H1 (cell line): ENCODE measurements at regions not wholly inside any gene's neighbourhood (a gene's known extent, or its start where the extent isn't known, plus 50 kb on each side); places are given as distances from the start of the nearest gene placed in this dataset.

Source experiments
- CTCF ChIA-PET: fragments of 300-600 bp; sonication (Branson Sonifier 250); formaldehyde crosslinking; loops from one replicate; lab custom pipeline; 2021; ENCODE audit not compliant: partially characterized antibody; lab: Charles Lee
- POLR2A ChIA-PET: fragments of 300-600 bp; sonication (Branson Sonifier 250); formaldehyde crosslinking; loops from one replicate; lab custom pipeline; 2021; ENCODE audit warnings: inconsistent platforms; ENCODE audit not compliant: partially characterized antibody; lab: Charles Lee
- DNase-seq, 2 experiments: peaks; one replicate each; pipeline versions ENCODE4 v3.0.0 to v3.0.0-alpha.2; 2010 to 2022; ENCODE audit warnings: low spot score in 2 of 2, low read depth in 1 of 2, mixed read lengths in 1 of 2
- FAIRE-seq: peaks from 2 replicates; lab custom pipeline; 2011; peaks lifted over from hg19 to GRCh38; lab: Jason Lieb, UNC
- H2AFZ ChIP-seq: 2 replicates; pipeline ENCODE4 v1.8.1; 2012; ENCODE audit warnings: low read length, inconsistent platforms
- H2AK5ac ChIP-seq: 2 replicates; pipeline ENCODE4 v1.6.1; 2013; ENCODE audit warnings: low read depth, low read length
- H2BK120ac ChIP-seq: replicated peaks from 2 replicates; pipeline ENCODE3; 2013; ENCODE audit warnings: low read depth, low read length, inconsistent platforms
- H2BK12ac ChIP-seq: 2 replicates; pipeline ENCODE4 v1.6.1; 2013; ENCODE audit warnings: low read depth, low read length
- H2BK15ac ChIP-seq: 2 replicates; pipeline ENCODE4 v1.6.1; 2013; ENCODE audit warnings: low read length
- H2BK20ac ChIP-seq: 2 replicates; pipeline ENCODE4 v1.6.1; 2013; ENCODE audit warnings: low read length
- H2BK5ac ChIP-seq: 2 replicates; pipeline ENCODE4 v1.6.1; 2013; ENCODE audit warnings: low read depth, low read length
- H3K14ac ChIP-seq: 2 replicates; pipeline ENCODE4 v1.6.1; 2013; ENCODE audit warnings: inconsistent platforms; ENCODE audit not compliant: insufficient read length
- H3K18ac ChIP-seq: 2 replicates; pipeline ENCODE4 v1.6.1; 2013; ENCODE audit warnings: low read length; ENCODE audit errors: extremely low read depth
- H3K23ac ChIP-seq: 2 replicates; pipeline ENCODE4 v1.6.1; 2013; ENCODE audit warnings: inconsistent platforms; ENCODE audit not compliant: insufficient read length
- H3K23me2 ChIP-seq: 2 replicates; pipeline ENCODE4 v1.6.1; 2013; ENCODE audit warnings: low read depth, low read length
- H3K27ac ChIP-seq: 2 replicates; pipeline ENCODE4 v1.6.1; 2011; ENCODE audit warnings: low read depth, low read length, inconsistent platforms
- H3K27me3 ChIP-seq, 4 experiments: replicated peaks in 1 of 4; 1 replicate in 1 of 4; 2 replicates in 3 of 4; pipeline versions ENCODE4 v1.6.1 to v1.8.1; 2011 to 2013; ENCODE audit warnings: low read length in 3 of 4, mild to moderate bottlenecking in 3 of 4, inconsistent platforms in 2 of 4, mixed read lengths in 2 of 4, moderate library complexity in 1 of 4; ENCODE audit not compliant: control insufficient read depth in 3 of 4, insufficient read depth in 3 of 4; ENCODE audit errors: extremely low read depth in 1 of 4
- H3K36me3 ChIP-seq, 4 experiments: 2 replicates each; pipeline versions ENCODE4 v1.6.1 to v1.8.1; 2011 to 2013; ENCODE audit warnings: mild to moderate bottlenecking in 4 of 4, low read length in 3 of 4, moderate library complexity in 2 of 4, control low read depth in 1 of 4, inconsistent platforms in 1 of 4; ENCODE audit not compliant: insufficient read depth in 4 of 4, control insufficient read depth in 2 of 4
- H3K4ac ChIP-seq: replicated peaks from 2 replicates; pipeline ENCODE3; 2013; ENCODE audit warnings: low read length, low read depth, mixed read lengths, inconsistent platforms; ENCODE audit not compliant: insufficient read length
- H3K4me1 ChIP-seq, 4 experiments: replicated peaks in 1 of 4; 1 replicate in 1 of 4; 2 replicates in 3 of 4; pipeline versions ENCODE4 v1.6.1 to v1.8.1; 2011 to 2013; ENCODE audit warnings: low read length in 3 of 4, inconsistent platforms in 2 of 4, mixed read lengths in 1 of 4; ENCODE audit not compliant: insufficient read depth in 4 of 4, control insufficient read depth in 3 of 4
- H3K4me2 ChIP-seq, 2 experiments: 2 replicates each; pipeline versions ENCODE4 v1.6.1 to v1.8.1; 2011 to 2013; ENCODE audit warnings: low read depth in 2 of 2, low read length in 2 of 2, control low read depth in 1 of 2, inconsistent platforms in 1 of 2, mild to moderate bottlenecking in 1 of 2; ENCODE audit not compliant: insufficient read depth in 1 of 2
- H3K4me3 ChIP-seq, 4 experiments: fragments of 200-600, 300-600 bp in 1 of 4; sonication (generic), shearing (Covaris generic), sonication (Bioruptor Twin) in 1 of 4; 2 replicates each; pipeline versions ENCODE4 v1.5.1 to v1.8.1; 2011 to 2016; ENCODE audit warnings: low read length in 4 of 4, low read depth in 3 of 4, control low read depth in 2 of 4, inconsistent platforms in 2 of 4, mild to moderate bottlenecking in 2 of 4, mixed read lengths in 1 of 4, moderate library complexity in 1 of 4; ENCODE audit not compliant: insufficient read depth in 2 of 4; ENCODE audit errors: extremely low read depth in 1 of 4
- H3K56ac ChIP-seq: replicated peaks from 2 replicates; pipeline ENCODE3; 2013; ENCODE audit warnings: low read depth, mild to moderate bottlenecking, mixed read lengths, low read length, inconsistent platforms; ENCODE audit not compliant: insufficient read length
- H3K79me1 ChIP-seq: 2 replicates; pipeline ENCODE4 v1.6.1; 2013; ENCODE audit warnings: low read depth, low read length, control low read depth
- H3K79me2 ChIP-seq, 2 experiments: 2 replicates each; pipeline versions ENCODE4 v1.6.1 to v1.8.1; 2012 to 2013; ENCODE audit warnings: low read length in 2 of 2, mild to moderate bottlenecking in 2 of 2, inconsistent platforms in 1 of 2; ENCODE audit not compliant: insufficient read depth in 2 of 2, control insufficient read depth in 1 of 2
- H3K9ac ChIP-seq, 4 experiments: replicated peaks in 1 of 4; 1 replicate in 1 of 4; 2 replicates in 3 of 4; pipeline versions ENCODE4 v1.6.1 to v1.8.1; 2011 to 2013; ENCODE audit warnings: low read depth in 3 of 4, low read length in 3 of 4, control low read depth in 2 of 4, mild to moderate bottlenecking in 2 of 4, moderate library complexity in 2 of 4, inconsistent platforms in 1 of 4; ENCODE audit errors: extremely low read depth in 1 of 4
- H3K9me3 ChIP-seq, 2 experiments: 2 replicates each; pipeline versions ENCODE4 v1.6.1 to v1.8.1; 2012 to 2013; ENCODE audit warnings: mild to moderate bottlenecking in 2 of 2, moderate library complexity in 2 of 2, control low read depth in 1 of 2, inconsistent platforms in 1 of 2, low read depth in 1 of 2, low read length in 1 of 2, mixed read lengths in 1 of 2; ENCODE audit not compliant: insufficient read depth in 2 of 2
- H4K20me1 ChIP-seq, 2 experiments: replicated peaks in 1 of 2; 2 replicates each; pipeline versions ENCODE3 to v1.8.1; 2011 to 2013; ENCODE audit warnings: inconsistent platforms in 2 of 2, low read length in 2 of 2, mild to moderate bottlenecking in 1 of 2; ENCODE audit not compliant: insufficient read depth in 2 of 2, control insufficient read depth in 1 of 2
- H4K5ac ChIP-seq: 2 replicates; pipeline ENCODE4 v1.6.1; 2013; ENCODE audit warnings: low read length, low read depth, mixed read lengths, inconsistent platforms; ENCODE audit not compliant: insufficient read length
- H4K8ac ChIP-seq: 2 replicates; pipeline ENCODE4 v1.8.0; 2013; ENCODE audit warnings: mild to moderate bottlenecking, moderate library complexity, low read length, inconsistent platforms; ENCODE audit not compliant: insufficient read depth; ENCODE audit errors: extremely low read depth
- H4K91ac ChIP-seq: replicated peaks from 2 replicates; pipeline ENCODE3; 2013; ENCODE audit warnings: low read length, mixed read lengths, inconsistent platforms; ENCODE audit not compliant: insufficient read length
- CREB1 ChIP-seq: IDR thresholded peaks from 2 replicates; pipeline ENCODE4 v1.6.1; 2012; ENCODE audit warnings: inconsistent platforms
- MAFK ChIP-seq: IDR thresholded peaks from 2 replicates; pipeline ENCODE4 v1.6.1; 2012; ENCODE audit warnings: low read depth, mild to moderate bottlenecking, improper control_type of control experiment, low read length
- NANOG ChIP-seq: IDR thresholded peaks from 2 replicates; pipeline ENCODE4 v1.6.1; 2011; ENCODE audit warnings: low read length, low read depth, mild to moderate bottlenecking, inconsistent platforms; ENCODE audit not compliant: insufficient read depth, poor library complexity, severe bottlenecking
- NRF1 ChIP-seq: IDR thresholded peaks from 2 replicates; pipeline ENCODE4 v1.6.1; 2011; ENCODE audit warnings: mild to moderate bottlenecking, low read depth, low read length, improper control_type of control experiment
- RAD21 ChIP-seq, 2 experiments: IDR thresholded peaks in 1 of 2; conservative IDR thresholded peaks in 1 of 2; 2 replicates each; pipeline ENCODE4 v1.6.1; 2011; ENCODE audit warnings: low read depth in 2 of 2, low read length in 2 of 2, improper control_type of control experiment in 1 of 2, inconsistent platforms in 1 of 2, mild to moderate bottlenecking in 1 of 2, moderate library complexity in 1 of 2
- RBBP5 ChIP-seq: IDR thresholded peaks from 2 replicates; pipeline ENCODE4 v1.7.1; 2012; ENCODE audit warnings: low read depth, mild to moderate bottlenecking, inconsistent platforms, low read length, moderate library complexity, borderline replicate concordance
- SP2 ChIP-seq: IDR thresholded peaks from 2 replicates; pipeline ENCODE4 v1.6.1; 2012; ENCODE audit warnings: mild to moderate bottlenecking, low read length, inconsistent platforms
- SRF ChIP-seq: IDR thresholded peaks from 2 replicates; pipeline ENCODE4 v1.6.1; 2011; ENCODE audit warnings: mild to moderate bottlenecking, low read depth, low read length, moderate library complexity
- TAF1 ChIP-seq: IDR thresholded peaks from 2 replicates; pipeline ENCODE4 v1.6.1; 2011; ENCODE audit warnings: mild to moderate bottlenecking, low read depth, low read length
- YY1 ChIP-seq: IDR thresholded peaks from 2 replicates; pipeline ENCODE4 v1.6.1; 2011; ENCODE audit warnings: low read depth, mild to moderate bottlenecking, low read length
- TF ChIP-seq, protein P1 (sequence below): IDR thresholded peaks from 2 replicates; pipeline ENCODE4 v1.6.1; 2011; ENCODE audit warnings: low read length, improper control_type of control experiment
- TF ChIP-seq, protein P2 (sequence below): IDR thresholded peaks from 2 replicates; pipeline ENCODE4 v1.6.1; 2012; ENCODE audit warnings: inconsistent platforms
- TF ChIP-seq, protein P3 (sequence below): IDR thresholded peaks from 2 replicates; pipeline ENCODE4 v1.6.1; 2012; ENCODE audit warnings: low read length, inconsistent platforms

DNA sequence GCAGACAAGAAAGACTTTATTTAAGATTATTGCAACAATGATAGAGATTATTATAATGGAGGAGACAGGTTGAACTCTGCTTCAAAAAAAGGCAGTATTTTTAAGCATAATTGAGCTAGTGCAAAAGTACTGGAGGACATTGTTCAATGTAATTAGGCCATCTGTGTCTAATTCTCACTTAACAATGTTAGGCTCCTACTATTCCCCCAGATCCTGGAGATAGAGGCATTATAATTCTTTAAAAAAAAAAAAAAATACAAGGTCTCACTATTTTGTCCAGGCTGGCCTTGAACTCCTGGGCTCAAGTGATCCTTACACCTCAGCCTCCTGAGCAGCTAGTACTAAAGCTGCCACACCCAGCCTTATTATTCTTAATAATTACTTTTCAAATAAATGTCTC lies 193.4 kb upstream of the NUDT12 start:
- no peak overlapping the region for H3K4ac ChIP-seq
- H4K91ac ChIP-seq, result no peak overlapping the region
- no peaks in the 10 kb centered on the region for H3K4me1 ChIP-seq
- no peak overlapping the region for H3K56ac ChIP-seq
- H3K18ac ChIP-seq, result no peak overlapping the region
- no peak overlapping the region for H3K9ac ChIP-seq
- H3K79me2 ChIP-seq, result no peaks in the 10 kb centered on the region
- H4K20me1 ChIP-seq, result no peaks in the 10 kb centered on the region
- H4K5ac ChIP-seq, result no peak overlapping the region
- H3K23me2 ChIP-seq, result no peaks in the 10 kb centered on the region
- H3K79me1 ChIP-seq, result no peaks in the 10 kb centered on the region
- H4K8ac ChIP-seq, result no peak overlapping the region
- H2AFZ ChIP-seq, result no peak overlapping the region
- no peaks in the 10 kb centered on the region for H3K36me3 ChIP-seq
- FAIRE-seq (no peak), DNase-seq (no peak)
- no peak overlapping the region for H2BK5ac ChIP-seq
- H2BK12ac ChIP-seq, result no peak overlapping the region
- H2BK20ac ChIP-seq, result no peak overlapping the region
- POLR2A ChIA-PET, result no interaction called here
- H3K4me2 ChIP-seq, result no peak overlapping the region
- H2AK5ac ChIP-seq, result no peak overlapping the region
- H3K23ac ChIP-seq, result no peak overlapping the region
- no peak overlapping the region for H3K4me3 ChIP-seq
- no peak overlapping the region for H2BK15ac ChIP-seq
- no peak overlapping the region for H3K14ac ChIP-seq
- no peaks in the 10 kb centered on the region for H3K27me3 ChIP-seq
- H3K27ac ChIP-seq, result no peak overlapping the region
- 0 out of 4 replicates have a peak, but pooled peaks cover 0 to 4% of the 10 kb centered on the region in 2 experiments for H3K9me3 ChIP-seq
- CTCF ChIA-PET, result interaction anchor here (1.0 kb wide), 1 partner anchor 54 kb away, joined by 3 read pairs; no protein-coding TSS in a partner anchor
- no peak overlapping the region for H2BK120ac ChIP-seq
- TF ChIP-seq RAD21 (IDR thresholded peaks at IDR 0.05 in 1 of 2, conservative IDR thresholded peaks at IDR 0.05 in 1 of 2; ENCODE audit: low read depth in 2 of 2, low read length in 2 of 2), result no peak
- TF ChIP-seq NANOG, result no peak
- TF ChIP-seq CREB1, result no peak
- no peak for TF ChIP-seq SP2
- TF ChIP-seq, protein P1, sequence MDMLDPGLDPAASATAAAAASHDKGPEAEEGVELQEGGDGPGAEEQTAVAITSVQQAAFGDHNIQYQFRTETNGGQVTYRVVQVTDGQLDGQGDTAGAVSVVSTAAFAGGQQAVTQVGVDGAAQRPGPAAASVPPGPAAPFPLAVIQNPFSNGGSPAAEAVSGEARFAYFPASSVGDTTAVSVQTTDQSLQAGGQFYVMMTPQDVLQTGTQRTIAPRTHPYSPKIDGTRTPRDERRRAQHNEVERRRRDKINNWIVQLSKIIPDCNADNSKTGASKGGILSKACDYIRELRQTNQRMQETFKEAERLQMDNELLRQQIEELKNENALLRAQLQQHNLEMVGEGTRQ, result no peak
- TF ChIP-seq, protein P2, sequence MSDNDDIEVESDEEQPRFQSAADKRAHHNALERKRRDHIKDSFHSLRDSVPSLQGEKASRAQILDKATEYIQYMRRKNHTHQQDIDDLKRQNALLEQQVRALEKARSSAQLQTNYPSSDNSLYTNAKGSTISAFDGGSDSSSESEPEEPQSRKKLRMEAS, result no peak
- TF ChIP-seq TAF1, result no peak
- no peak for TF ChIP-seq YY1
- TF ChIP-seq, protein P3, sequence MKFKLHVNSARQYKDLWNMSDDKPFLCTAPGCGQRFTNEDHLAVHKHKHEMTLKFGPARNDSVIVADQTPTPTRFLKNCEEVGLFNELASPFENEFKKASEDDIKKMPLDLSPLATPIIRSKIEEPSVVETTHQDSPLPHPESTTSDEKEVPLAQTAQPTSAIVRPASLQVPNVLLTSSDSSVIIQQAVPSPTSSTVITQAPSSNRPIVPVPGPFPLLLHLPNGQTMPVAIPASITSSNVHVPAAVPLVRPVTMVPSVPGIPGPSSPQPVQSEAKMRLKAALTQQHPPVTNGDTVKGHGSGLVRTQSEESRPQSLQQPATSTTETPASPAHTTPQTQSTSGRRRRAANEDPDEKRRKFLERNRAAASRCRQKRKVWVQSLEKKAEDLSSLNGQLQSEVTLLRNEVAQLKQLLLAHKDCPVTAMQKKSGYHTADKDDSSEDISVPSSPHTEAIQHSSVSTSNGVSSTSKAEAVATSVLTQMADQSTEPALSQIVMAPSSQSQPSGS, result no peak
- no peak for TF ChIP-seq RBBP5
- no peak for TF ChIP-seq NRF1
- TF ChIP-seq MAFK, result no peak
- no peak for TF ChIP-seq SRF
